ENCODE measurements at regions not wholly inside any gene's neighbourhood (a gene's known extent, or its start where the extent isn't known, plus 50 kb on each side); places are given as distances from the start of the nearest gene placed in this dataset.

DNA sequence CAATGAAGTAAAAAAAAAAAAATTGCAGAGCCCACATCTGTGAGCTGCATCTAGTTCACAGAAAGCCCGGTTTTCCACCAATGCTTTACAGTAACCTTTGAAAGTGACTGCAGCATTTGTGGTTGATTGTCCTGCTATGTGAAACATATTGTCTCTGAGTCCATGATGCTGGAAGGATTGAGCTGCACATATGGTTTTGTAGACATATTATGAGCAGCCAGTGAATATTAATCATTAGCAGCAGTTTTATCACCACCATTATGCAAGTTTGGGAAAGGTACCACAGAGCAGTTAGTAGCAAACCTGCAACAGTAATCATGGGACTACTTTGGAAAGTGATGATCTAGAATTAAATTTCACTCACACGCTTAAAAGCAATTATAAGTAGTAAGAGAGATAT is 151.5 kb upstream of the PRICKLE1 start:
- Histone ChIP-seq H3K27ac (no peak overlapping the region), H3K36me3 (no peaks in the 10 kb centered on the region), H3K27me3 (no peaks in the 10 kb centered on the region), H3K4me3 (no peak overlapping the region), H3K9me3 (peaks cover 0 to 5% (median 0%) of the 10 kb centered on the region in 4 donors), H3K4me1 (no peaks in the 10 kb centered on the region)
- no peak for DNase-seq
- TF ChIP-seq CTCF (IDR thresholded peaks at IDR 0.05) (no peak), POLR2A (IDR thresholded peaks at IDR 0.05) (no peak)

- Histone ChIP-seq H3K4me3 (no peak overlapping the region), H3K27me3 (no peaks in the 10 kb centered on the region), H3K4me1 (no peaks in the 10 kb centered on the region), H3K9me3 (no peaks in the 10 kb centered on the region), H3K27ac (no peak overlapping the region), H3K36me3 (no peaks in the 10 kb centered on the region)
- no peak for DNase-seq
- TF ChIP-seq POLR2A (IDR thresholded peaks at IDR 0.05) (no peak), CTCF (IDR thresholded peaks at IDR 0.05) (no peak)
Measured at GRCh38 chr12:42737398-42737797, 147.9 kb upstream of the PRICKLE1 start.

- no peak for TF ChIP-seq POLR2A (IDR thresholded peaks at IDR 0.05)
- no peak for TF ChIP-seq CTCF (IDR thresholded peaks at IDR 0.05)
- Histone ChIP-seq H3K9me3 (no peaks in the 10 kb centered on the region), H3K36me3 (no peaks in the 10 kb centered on the region), H3K27me3 (no peaks in the 10 kb centered on the region), H3K27ac (no peak overlapping the region), H3K4me1 (no peaks in the 10 kb centered on the region), H3K4me3 (no peak overlapping the region)
- no peak for DNase-seq
Measured at GRCh38 chr12:42735861-42736361, 146.4 kb upstream of the PRICKLE1 start.

- no peak overlapping the region for H3K4me3 ChIP-seq
- no peak for DNase-seq
- TF ChIP-seq POLR2A (IDR thresholded peaks at IDR 0.05) (no peak), CTCF (IDR thresholded peaks at IDR 0.05) (no peak)
Measured at GRCh38 chr12:42733911-42734310, 144.4 kb upstream of the PRICKLE1 start.

DNA sequence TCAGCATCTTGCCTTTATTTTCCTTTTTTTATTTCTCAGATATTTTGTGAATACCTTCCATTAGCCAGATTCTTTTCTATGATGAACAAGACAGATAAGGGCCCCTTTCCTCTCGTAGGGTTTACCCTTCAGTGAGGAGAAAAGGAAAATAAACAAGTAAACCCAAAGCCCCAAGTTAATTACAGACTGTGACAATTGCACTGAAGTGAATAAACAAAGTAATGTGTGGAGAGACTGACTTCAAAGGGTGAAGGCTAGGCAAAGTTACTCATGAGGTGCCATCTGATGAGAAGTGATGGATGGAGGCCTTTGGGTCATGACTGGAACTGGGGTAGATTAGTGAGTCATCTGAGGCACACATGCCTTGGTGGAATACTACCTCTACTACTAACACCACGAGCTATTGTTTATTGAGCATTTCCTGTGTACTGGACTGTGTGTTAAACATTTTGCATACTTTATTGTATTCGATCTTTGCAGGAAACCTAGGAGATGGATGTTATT is 143.4 kb upstream of the PRICKLE1 start:
- no peak for DNase-seq
- no peak overlapping the region for H3K4me3 ChIP-seq
- no peaks in the 10 kb centered on the region for H3K4me1 ChIP-seq
- no peak overlapping the region for H3K27ac ChIP-seq
- no peaks in the 10 kb centered on the region for H3K27me3 ChIP-seq
- no peaks in the 10 kb centered on the region for H3K36me3 ChIP-seq
- no peaks in the 10 kb centered on the region for H3K9me3 ChIP-seq
- no peak for TF ChIP-seq POLR2A (IDR thresholded peaks at IDR 0.05)
- no peak for TF ChIP-seq CTCF (IDR thresholded peaks at IDR 0.05)

More at GRCh38 chr12:42733911-42734310, 144.4 kb upstream of the PRICKLE1 start:
- Histone ChIP-seq H3K4me1 (no peaks in the 10 kb centered on the region), H3K27me3 (no peaks in the 10 kb centered on the region), H3K9me3 (no peaks in the 10 kb centered on the region), H3K27ac (no peak overlapping the region), H3K36me3 (no peaks in the 10 kb centered on the region)

- no peak for TF ChIP-seq POLR2A (IDR thresholded peaks at IDR 0.05)
- no peak for TF ChIP-seq CTCF (IDR thresholded peaks at IDR 0.05)
- no peak for DNase-seq
- no peaks in the 10 kb centered on the region for H3K27me3 ChIP-seq
- no peaks in the 10 kb centered on the region for H3K4me1 ChIP-seq
- no peak overlapping the region for H3K27ac ChIP-seq
- no peak overlapping the region for H3K4me3 ChIP-seq
- H3K36me3 ChIP-seq = no peaks in the 10 kb centered on the region
- H3K9me3 ChIP-seq = peaks cover 0 to 6% (median 0%) of the 10 kb centered on the region in 4 donors
Measured at GRCh38 chr12:42730291-42730690, 140.7 kb upstream of the PRICKLE1 start.

Measured in Peyer's patch (tissue), 4 donors.